HFF-Myc (cell line): ENCODE measurements at regions not wholly inside any gene's neighbourhood (a gene's known extent, or its start where the extent isn't known, plus 50 kb on each side); places are given as distances from the start of the nearest gene placed in this dataset.

ENCODE experiments used
- DNase-seq: peaks from one replicate; pipeline ENCODE4 v3.0.0-alpha.2; 2011; ENCODE audit warnings: low read depth; ENCODE audit errors: extremely low read depth
- H3K4me3 ChIP-seq: replicated peaks from 2 replicates; pipeline ENCODE4 v1.5.1; 2011; ENCODE audit warnings: low read depth, mild to moderate bottlenecking, control low read depth, low read length
- TF ChIP-seq, protein P1 (sequence below): IDR thresholded peaks from 2 replicates; pipeline ENCODE4 v1.5.1; 2012; ENCODE audit warnings: mild to moderate bottlenecking, low read depth, low read length, control low read depth; ENCODE audit errors: missing control alignments

GRCh38 chr11:70747921-70748320 is 349.6 kb downstream of the CTTN start:
- DNase-seq: no peak
- no peak overlapping the region for H3K4me3 ChIP-seq
- TF ChIP-seq, protein P1, sequence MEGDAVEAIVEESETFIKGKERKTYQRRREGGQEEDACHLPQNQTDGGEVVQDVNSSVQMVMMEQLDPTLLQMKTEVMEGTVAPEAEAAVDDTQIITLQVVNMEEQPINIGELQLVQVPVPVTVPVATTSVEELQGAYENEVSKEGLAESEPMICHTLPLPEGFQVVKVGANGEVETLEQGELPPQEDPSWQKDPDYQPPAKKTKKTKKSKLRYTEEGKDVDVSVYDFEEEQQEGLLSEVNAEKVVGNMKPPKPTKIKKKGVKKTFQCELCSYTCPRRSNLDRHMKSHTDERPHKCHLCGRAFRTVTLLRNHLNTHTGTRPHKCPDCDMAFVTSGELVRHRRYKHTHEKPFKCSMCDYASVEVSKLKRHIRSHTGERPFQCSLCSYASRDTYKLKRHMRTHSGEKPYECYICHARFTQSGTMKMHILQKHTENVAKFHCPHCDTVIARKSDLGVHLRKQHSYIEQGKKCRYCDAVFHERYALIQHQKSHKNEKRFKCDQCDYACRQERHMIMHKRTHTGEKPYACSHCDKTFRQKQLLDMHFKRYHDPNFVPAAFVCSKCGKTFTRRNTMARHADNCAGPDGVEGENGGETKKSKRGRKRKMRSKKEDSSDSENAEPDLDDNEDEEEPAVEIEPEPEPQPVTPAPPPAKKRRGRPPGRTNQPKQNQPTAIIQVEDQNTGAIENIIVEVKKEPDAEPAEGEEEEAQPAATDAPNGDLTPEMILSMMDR: no peak

- TF ChIP-seq, protein P1: no peak
Observed at GRCh38 chr11:70751142-70751734, 352.9 kb downstream of the CTTN start.

DNA sequence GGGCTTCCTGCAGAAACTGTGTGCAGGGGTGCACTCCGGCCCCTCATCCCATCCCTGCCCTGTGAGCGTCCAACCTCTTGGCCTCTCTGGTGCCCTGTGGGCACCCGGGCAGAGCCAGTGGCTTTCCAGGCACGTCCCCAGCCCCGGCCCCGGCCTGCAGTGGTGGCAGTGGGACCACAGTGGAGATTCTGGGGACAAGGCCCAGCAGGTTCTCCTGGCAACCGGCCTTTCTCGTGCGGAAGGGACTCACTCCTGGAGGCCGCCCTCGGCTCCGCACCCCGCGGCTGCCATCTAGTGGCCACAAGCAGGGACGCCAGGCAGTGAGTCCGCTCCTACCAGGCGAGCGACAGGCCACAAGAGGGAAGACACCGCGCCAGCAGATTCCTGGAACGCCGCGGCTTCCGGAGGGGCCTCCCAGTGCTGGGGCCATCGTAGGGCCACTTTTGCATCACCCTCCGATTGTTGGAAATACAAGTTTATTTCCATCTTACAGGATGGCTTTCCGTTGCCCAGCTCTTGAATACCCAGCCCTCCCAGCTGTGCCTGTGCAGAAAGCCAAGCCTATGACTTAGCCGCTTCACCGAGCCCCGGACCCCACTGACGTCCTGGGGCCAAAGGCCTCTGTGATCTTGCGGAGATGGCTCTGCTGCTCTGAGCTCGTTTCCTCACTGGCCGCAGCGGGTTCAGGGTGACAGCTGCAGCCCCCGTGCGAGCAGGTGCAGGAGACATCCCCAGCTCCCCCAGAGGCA is 357.3 kb downstream of the CTTN start:
- peak; percentile 17 for DNase-seq
- TF ChIP-seq, protein P1: peak; percentile 88
- no peak overlapping the region for H3K4me3 ChIP-seq

More at GRCh38 chr11:70751142-70751734, 352.9 kb downstream of the CTTN start:
- no peak for DNase-seq
- H3K4me3 ChIP-seq: no peak overlapping the region

DNA sequence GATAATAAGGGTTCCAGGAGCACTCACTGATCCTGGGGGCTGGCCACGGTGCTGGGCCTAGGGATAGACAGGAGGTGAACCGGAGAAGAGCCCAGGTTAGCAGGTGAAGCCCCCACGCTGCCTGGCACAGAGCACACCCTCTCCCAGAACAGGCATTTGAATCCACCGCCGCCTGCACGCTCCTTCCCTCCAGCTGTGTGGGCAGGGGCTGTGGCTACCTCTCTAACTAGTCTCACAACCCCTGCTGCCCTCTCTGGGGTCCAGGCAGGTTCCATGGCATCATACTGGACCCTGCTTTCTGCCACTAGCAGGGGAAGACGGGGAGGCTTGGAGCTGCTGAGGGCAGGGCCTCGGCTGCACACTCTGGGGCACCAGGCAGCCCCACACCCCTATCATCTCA is 358.0 kb downstream of the CTTN start:
- DNase-seq: no peak
- TF ChIP-seq, protein P1: no peak
- no peak overlapping the region for H3K4me3 ChIP-seq

GRCh38 chr11:70756756-70757155 is 358.4 kb downstream of the CTTN start:
- TF ChIP-seq, protein P1: no peak
- no peak for DNase-seq
- no peak overlapping the region for H3K4me3 ChIP-seq

GRCh38 chr11:70757241-70757640 is 358.9 kb downstream of the CTTN start:
- no peak for DNase-seq
- TF ChIP-seq, protein P1: no peak
- H3K4me3 ChIP-seq: no peak overlapping the region
